NCI-H187 treated with DMSO at 0.1 percent for 48 hours (cell line): ENCODE measurements at regions not wholly inside any gene's neighbourhood (a gene's known extent, or its start where the extent isn't known, plus 50 kb on each side); places are given as distances from the start of the nearest gene placed in this dataset.
A peak's percentile ranks its signal among the peaks of the same experiment; 100 is the strongest.

Source experiments
- DNase-seq: peaks from one replicate; lab custom pipeline; 2025; lab: John Stamatoyannopoulos, UW

DNA sequence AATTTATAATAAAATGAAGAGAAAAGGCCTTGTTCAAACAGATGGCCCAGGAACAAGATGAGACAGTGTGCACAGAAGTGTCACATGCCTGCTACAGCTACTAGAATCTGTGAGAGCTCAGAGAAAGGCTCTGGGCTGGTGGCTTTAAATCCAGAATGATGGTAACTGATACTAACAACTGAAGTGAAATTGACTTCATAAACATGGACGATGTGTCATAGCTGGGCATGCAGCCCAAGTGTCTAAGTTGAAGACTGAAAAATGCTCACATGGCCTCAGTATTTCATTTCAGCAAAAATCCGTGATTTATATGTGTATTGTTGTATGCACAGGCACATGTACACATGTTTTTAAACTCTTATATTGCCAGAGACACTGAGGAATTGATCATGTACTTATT lies 208.3 kb upstream of the RUNX1 start:
- peak; percentile 42 for DNase-seq

GRCh38 chr21:35256468-35256988 lies 207.4 kb upstream of the RUNX1 start:
- peak; percentile 93 for DNase-seq

GRCh38 chr21:35254765-35255138 lies 205.7 kb upstream of the RUNX1 start:
- DNase-seq: peak; percentile 21

DNA sequence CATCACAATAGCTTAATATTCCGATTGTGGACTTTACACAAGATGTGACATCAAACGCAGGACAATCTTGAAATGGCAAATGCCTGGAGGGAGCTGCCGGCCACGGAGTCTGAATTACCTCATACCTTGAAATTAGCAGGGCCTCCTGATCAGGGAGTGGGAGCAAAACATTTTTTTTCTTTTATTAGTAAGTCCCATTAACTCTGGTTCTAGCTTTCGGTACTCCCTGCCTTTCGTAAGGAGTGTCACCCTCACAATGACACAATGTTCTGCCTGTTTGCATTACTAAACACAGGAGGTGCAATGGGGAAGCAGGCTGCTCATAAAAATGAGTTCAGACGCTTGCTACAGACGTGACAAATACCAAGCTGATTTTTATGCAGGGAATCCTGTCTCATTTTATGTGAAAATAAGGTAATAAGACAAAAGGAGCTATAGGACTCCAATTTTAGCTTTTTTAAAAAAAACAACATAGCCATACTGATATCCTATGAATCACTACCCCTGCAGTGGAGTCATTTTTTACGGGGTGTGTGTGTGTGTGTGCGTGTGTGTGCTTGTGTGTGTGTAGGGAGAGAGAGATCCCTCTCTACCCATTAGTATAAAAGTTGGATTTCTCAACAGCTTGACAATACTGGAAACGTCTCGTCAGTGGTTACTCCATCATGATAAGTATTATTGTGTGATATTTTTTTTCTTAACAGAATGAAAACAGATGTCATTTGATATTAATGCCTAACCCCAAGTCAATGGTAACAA lies 205.1 kb upstream of the RUNX1 start:
- DNase-seq: no peak

DNA sequence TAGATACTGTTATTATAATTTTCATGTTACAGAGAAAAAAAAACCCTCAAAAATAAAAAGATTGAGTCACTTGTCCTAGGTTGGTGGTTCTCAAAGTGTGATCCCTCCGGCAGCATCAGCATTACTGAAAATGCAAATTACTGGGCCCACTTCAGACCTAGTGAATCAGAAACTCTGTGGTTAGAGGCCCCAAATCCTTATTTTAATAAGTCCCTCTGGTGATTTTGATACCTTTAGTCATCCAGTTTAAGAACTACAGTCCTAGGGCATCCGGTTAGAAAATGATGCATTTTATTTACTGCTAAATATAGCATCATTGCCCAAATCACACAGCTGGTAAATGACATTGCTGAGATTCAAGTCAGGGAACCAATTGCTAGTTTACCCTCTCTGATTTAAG lies 203.7 kb upstream of the RUNX1 start:
- no peak for DNase-seq

DNA sequence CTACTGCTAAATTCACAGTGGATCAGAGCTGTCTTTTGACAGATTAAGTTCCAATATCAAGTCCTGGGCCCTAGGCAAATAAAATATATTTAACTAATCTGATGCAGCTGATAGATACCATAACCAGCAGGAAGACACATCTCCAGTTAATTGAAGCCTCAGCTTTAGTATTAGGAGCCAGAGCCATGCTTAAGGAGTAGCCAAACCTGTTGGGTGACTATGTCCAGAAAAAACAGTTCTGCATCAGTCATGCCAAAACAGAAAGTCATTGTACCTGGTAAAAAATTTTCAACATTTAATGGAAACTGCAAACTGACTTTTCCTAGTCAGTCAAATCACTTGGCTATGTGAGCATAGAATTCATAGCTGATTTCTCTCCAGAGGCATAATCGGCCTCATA lies 200.5 kb upstream of the RUNX1 start:
- DNase-seq: no peak

DNA sequence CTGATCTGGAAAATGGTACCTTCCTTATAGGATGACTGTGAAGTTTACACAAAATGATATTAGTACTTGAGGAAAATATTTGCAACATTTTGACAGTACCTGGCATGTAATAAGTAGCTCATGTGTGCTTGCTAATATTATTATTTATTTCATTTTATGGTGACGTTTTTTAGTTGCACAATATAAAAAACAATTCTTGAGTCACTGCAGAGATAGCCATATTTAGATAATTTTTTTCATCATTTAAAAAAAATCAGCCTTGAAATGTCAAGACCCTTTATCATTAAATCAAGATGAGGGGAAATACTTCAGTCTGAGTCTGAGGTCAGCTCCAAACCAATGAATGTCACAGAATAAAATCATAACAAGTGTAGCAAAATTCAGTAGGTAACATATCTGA lies 196.8 kb upstream of the RUNX1 start:
- DNase-seq: no peak

GRCh38 chr21:35244514-35244913 lies 195.4 kb upstream of the RUNX1 start:
- DNase-seq: no peak

- DNase-seq: no peak
Measured at GRCh38 chr21:35243171-35243570, 194.1 kb upstream of the RUNX1 start.

- peak; percentile 88 for DNase-seq
Measured at GRCh38 chr21:35239811-35240219, 190.7 kb upstream of the RUNX1 start.

- DNase-seq: no peak
Measured at GRCh38 chr21:35238119-35238518, 189.0 kb upstream of the RUNX1 start.

DNA sequence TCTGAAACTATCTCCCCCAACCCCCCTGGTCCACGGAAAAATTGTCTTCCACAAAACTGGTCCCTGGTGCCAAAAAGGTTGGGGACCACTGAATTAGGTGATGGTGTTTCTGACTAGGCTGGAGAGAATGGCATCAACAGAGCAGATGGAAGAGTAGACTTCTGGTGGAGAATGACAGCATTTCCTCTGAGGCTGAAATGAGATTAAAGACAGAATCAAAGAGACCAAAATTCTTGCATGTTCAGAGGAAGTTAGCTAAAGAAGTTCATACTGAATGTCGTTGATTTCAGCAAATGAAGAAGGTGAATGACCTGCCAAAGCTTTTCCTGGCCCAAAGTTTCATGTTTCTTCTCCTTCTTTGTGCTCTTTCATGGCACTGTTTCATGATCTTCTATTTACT lies 188.2 kb upstream of the RUNX1 start:
- DNase-seq: no peak

DNA sequence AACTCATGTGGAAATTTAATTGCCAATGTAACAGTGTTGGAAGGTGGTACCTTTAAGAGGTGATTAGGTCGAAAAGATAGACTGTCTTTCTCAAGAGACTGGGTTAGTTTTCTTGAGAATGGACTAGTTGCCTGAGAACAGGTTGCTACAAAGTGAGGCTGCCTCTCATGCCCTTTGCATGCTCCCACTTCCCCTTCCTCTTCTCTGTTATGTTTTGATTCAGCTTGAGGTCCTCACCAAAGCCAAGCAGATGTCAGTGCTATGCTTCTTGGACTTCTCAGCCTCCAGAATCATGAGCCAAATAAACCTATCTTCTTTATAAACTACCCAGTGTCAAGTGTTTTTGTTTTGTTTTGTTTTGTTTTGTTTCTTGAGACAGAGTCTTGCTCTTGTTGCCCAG lies 187.0 kb upstream of the RUNX1 start:
- no peak for DNase-seq

- no peak for DNase-seq
Measured at GRCh38 chr21:35234725-35235124, 185.6 kb upstream of the RUNX1 start.

GRCh38 chr21:35233756-35234155 lies 184.7 kb upstream of the RUNX1 start:
- no peak for DNase-seq

DNA sequence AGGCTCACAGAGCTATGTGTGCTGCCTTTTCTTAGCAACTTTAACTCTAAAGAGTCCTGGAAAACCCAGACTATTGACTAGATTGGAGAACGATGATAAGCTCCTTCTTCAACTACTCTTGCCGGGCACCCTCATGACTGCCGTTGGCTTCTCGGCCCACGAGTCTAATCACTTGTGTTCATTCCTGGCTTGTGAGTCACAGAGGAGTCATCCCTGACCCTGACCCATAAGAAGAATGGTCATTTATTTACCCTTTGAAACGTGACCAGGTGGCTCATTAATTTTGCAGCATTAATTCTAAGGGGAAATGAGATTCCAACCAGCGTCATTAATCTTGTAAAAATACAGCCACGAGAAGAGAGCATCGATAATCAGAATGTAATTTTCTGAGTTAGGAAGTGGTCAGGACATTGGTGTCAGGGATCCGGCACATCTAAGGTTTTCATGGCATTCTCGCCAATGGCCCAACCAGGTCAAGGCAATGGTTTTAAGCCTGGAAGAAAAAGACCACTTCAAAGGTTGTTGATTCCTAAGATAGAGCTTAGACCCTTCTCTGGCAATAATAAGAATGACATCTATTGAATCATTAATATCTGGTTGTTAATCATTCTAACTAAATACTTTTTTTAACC lies 183.6 kb upstream of the RUNX1 start:
- no peak for DNase-seq

DNA sequence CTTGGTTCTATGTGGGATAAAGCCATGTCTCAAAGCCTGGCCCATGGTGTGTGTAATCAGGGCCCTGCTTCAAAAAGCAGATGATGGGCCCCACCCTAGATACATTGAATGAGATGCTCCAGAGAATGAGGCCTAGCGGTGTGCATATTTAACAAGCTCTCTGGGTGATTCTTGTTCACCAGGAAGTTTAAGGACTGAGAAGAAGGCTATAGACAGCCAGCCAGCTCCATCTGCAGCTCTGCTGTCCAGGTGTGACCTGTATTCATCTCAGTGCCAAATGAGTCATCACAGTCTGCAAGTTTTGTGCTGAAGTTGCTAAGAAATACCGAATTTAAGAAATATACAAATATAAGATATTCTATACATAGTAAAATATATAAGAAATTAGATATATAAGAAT lies 182.0 kb upstream of the RUNX1 start:
- peak; percentile 45 for DNase-seq

DNA sequence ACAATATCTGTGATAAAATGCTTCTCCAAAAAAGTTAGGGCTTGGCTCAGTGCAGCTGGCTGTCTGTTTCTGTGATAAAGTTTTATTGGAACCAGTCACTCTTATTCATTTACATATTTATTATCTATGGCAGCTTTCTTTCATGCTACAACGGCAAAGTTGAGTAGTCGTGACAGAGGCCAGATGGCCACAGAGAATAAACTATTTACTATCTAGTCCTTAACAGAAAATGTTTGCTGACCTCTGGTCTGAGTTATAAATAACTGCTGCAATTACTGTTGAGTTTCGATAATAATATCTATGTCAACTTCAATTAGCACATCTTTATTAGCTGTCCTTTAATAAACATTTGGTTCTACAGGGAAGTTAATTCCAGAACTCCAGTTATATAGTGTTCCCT lies 180.2 kb upstream of the RUNX1 start:
- DNase-seq: no peak

DNA sequence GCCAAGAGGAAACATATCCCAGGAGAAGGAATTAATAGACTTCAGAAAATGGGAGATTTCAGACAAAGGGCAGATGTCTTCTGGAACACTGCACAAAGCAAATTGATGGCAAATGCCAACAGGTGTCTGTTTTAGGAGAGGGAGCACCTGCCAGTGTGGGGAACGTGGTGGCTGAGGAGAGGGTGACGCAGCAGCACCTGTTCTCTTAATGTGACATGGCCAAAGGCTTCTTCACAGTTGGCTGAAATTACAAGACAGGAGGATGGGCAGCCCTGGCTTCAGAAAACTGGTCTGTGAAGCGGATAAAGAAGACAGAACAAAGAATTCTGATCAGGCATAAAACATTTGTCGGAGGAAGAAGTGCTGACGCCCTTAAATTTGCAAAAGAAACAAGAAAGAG lies 178.7 kb upstream of the RUNX1 start:
- peak; percentile 98 for DNase-seq

GRCh38 chr21:35226968-35227744 lies 178.1 kb upstream of the RUNX1 start:
- peak; percentile 95 for DNase-seq

DNA sequence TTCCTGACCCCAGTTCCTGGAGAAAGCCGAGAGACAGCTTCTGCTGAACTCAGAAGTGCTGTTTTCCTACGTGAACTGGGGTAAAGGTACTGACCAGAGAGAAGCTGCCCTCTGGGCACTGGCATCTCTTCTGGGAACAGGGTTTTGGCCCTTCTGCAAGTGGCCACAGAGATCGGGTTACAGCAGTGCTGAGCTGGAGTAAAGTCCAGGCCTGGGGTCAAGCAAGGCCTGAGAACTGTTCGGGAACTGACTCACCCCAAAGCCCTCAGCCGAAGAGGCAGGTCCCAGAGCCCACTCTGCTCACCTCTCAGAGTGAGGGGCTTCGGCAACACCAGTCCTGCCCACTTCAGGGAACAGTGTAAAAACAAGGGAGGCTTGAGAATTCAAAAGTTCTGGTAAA lies 177.2 kb upstream of the RUNX1 start:
- DNase-seq: no peak

DNA sequence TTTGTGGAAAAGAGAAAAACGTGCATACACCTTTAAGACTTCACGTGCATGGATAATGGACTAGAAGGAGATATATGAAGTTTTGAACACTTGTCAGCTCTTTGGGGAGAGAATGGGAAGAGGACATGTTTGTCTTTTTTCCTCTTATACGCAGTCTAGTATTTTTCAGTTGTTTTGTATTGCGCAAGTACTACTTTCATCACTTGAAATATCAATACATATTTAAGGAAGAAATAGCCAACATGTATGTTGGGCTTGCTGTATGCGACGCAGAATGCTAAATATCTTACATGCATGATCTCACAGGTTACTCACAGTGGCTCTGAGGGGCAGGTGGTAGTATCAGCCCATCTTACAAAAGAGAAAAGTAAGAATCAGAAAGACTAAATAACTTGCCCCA lies 176.5 kb upstream of the RUNX1 start:
- DNase-seq: no peak
